NCI-H128 (cell line): ENCODE measurements at regions not wholly inside any gene's neighbourhood (a gene's known extent, or its start where the extent isn't known, plus 50 kb on each side); places are given as distances from the start of the nearest gene placed in this dataset.
"Not testable (repeated sequence)": the region's sequence is repeated elsewhere in the genome, so short reads cannot be mapped to it uniquely, and the experiment has no call there.

Experiments
- DNase-seq: peaks from one replicate; lab custom pipeline; 2025; ENCODE audit not compliant: unreplicated experiment; lab: John Stamatoyannopoulos, UW

- DNase-seq, result no peak
Measured at GRCh38 chr4:19119904-19120560, 1098.5 kb upstream of the LCORL start.

GRCh38 chr4:19117022-19117421 lies 1095.5 kb upstream of the LCORL start:
- no peak for DNase-seq

GRCh38 chr4:19104176-19104575 lies 1082.6 kb upstream of the LCORL start:
- DNase-seq, result no peak

GRCh38 chr4:19095491-19096046 lies 1074.0 kb upstream of the LCORL start:
- no peak for DNase-seq

GRCh38 chr4:19093951-19094350 lies 1072.4 kb upstream of the LCORL start:
- DNase-seq, result no peak

- DNase-seq, result no peak
Measured at GRCh38 chr4:19092797-19093196, 1071.2 kb upstream of the LCORL start.

- no peak for DNase-seq
Measured at GRCh38 chr4:19074036-19074435, 1052.5 kb upstream of the LCORL start.

GRCh38 chr4:19063662-19064061 lies 1042.1 kb upstream of the LCORL start:
- no peak for DNase-seq

- DNase-seq, result no peak
Measured at GRCh38 chr4:19054916-19055315, 1033.4 kb upstream of the LCORL start.

GRCh38 chr4:19051831-19052230 lies 1030.3 kb upstream of the LCORL start:
- DNase-seq, result no peak

GRCh38 chr4:19047279-19047880 lies 1025.8 kb upstream of the LCORL start:
- DNase-seq, result no peak

GRCh38 chr4:19039816-19040215 lies 1018.3 kb upstream of the LCORL start:
- DNase-seq, result no peak

- DNase-seq, result no peak
Measured at GRCh38 chr4:19038231-19038630, 1016.7 kb upstream of the LCORL start.

GRCh38 chr4:19033816-19034733 lies 1012.5 kb upstream of the LCORL start:
- no peak for DNase-seq

- no peak for DNase-seq
Measured at GRCh38 chr4:19030536-19030935, 1009.0 kb upstream of the LCORL start.

GRCh38 chr4:19030048-19030447 lies 1008.5 kb upstream of the LCORL start:
- no peak for DNase-seq

- DNase-seq, result no peak
Measured at GRCh38 chr4:19026281-19026680, 1004.7 kb upstream of the LCORL start.

- DNase-seq, result no peak
Measured at GRCh38 chr4:19025031-19025430, 1003.5 kb upstream of the LCORL start.

- no peak for DNase-seq
Measured at GRCh38 chr4:19024047-19024446, 1002.5 kb upstream of the LCORL start.

- DNase-seq, result no peak
Measured at GRCh38 chr4:19021617-19022016, 1000.1 kb upstream of the LCORL start.

- DNase-seq, result not testable (repeated sequence)
Measured at GRCh38 chr4:19016550-19016949, 995.0 kb upstream of the LCORL start.

GRCh38 chr4:19014594-19014993 lies 993.0 kb upstream of the LCORL start:
- DNase-seq, result no peak
